ENCODE measurements at regions not wholly inside any gene's neighbourhood (a gene's known extent, or its start where the extent isn't known, plus 50 kb on each side); places are given as distances from the start of the nearest gene placed in this dataset.

- no peak for TF ChIP-seq CTCF (conservative IDR thresholded peaks at IDR 0.05)
- no peaks in the 10 kb centered on the region for H3K9me3 Mint-ChIP-seq
- no peaks in the 10 kb centered on the region for H3K27me3 Mint-ChIP-seq
- no peak for DNase-seq (ENCODE audit: extremely low spot score, unreplicated experiment)
- H3K4me3 Mint-ChIP-seq: no peak overlapping the region
- H3K27ac Mint-ChIP-seq: no peak overlapping the region
- H3K4me1 Mint-ChIP-seq (ENCODE audit: unreplicated experiment): no peaks in the 10 kb centered on the region
- no peaks in the 10 kb centered on the region for H3K36me3 Mint-ChIP-seq
Measured at GRCh38 chr9:11158063-11158462, 545.3 kb upstream of the PTPRD start.

GRCh38 chr9:11158676-11159075 lies 545.9 kb upstream of the PTPRD start:
- Mint-ChIP-seq H3K4me1 (ENCODE audit: unreplicated experiment) (no peaks in the 10 kb centered on the region), H3K27ac (no peak overlapping the region), H3K27me3 (no peaks in the 10 kb centered on the region), H3K4me3 (no peak overlapping the region), H3K9me3 (no peaks in the 10 kb centered on the region), H3K36me3 (no peaks in the 10 kb centered on the region)
- no peak for DNase-seq (ENCODE audit: extremely low spot score, unreplicated experiment)
- TF ChIP-seq CTCF (conservative IDR thresholded peaks at IDR 0.05): no peak

GRCh38 chr9:11159318-11159862 lies 546.6 kb upstream of the PTPRD start:
- H3K36me3 Mint-ChIP-seq: no peaks in the 10 kb centered on the region
- H3K27ac Mint-ChIP-seq: no peak overlapping the region
- H3K27me3 Mint-ChIP-seq: no peaks in the 10 kb centered on the region
- DNase-seq (ENCODE audit: extremely low spot score, unreplicated experiment): no peak
- H3K4me3 Mint-ChIP-seq: no peak overlapping the region
- TF ChIP-seq CTCF (conservative IDR thresholded peaks at IDR 0.05): no peak
- no peaks in the 10 kb centered on the region for H3K9me3 Mint-ChIP-seq
- H3K4me1 Mint-ChIP-seq (ENCODE audit: unreplicated experiment): no peaks in the 10 kb centered on the region

GRCh38 chr9:11163843-11164242 lies 551.0 kb upstream of the PTPRD start:
- TF ChIP-seq CTCF (conservative IDR thresholded peaks at IDR 0.05): no peak
- Mint-ChIP-seq H3K9me3 (no peaks in the 10 kb centered on the region), H3K4me3 (no peak overlapping the region), H3K27me3 (no peaks in the 10 kb centered on the region), H3K36me3 (no peaks in the 10 kb centered on the region), H3K27ac (no peak overlapping the region), H3K4me1 (ENCODE audit: unreplicated experiment) (no peaks in the 10 kb centered on the region)
- no peak for DNase-seq (ENCODE audit: extremely low spot score, unreplicated experiment)

GRCh38 chr9:11182001-11182400 lies 569.2 kb upstream of the PTPRD start:
- H3K4me3 Mint-ChIP-seq: no peak overlapping the region
- no peaks in the 10 kb centered on the region for H3K36me3 Mint-ChIP-seq
- H3K27ac Mint-ChIP-seq: no peak overlapping the region
- H3K9me3 Mint-ChIP-seq: peaks cover 5% of the 10 kb centered on the region
- no peak for TF ChIP-seq CTCF (conservative IDR thresholded peaks at IDR 0.05)
- H3K4me1 Mint-ChIP-seq (ENCODE audit: unreplicated experiment): no peaks in the 10 kb centered on the region
- DNase-seq (ENCODE audit: extremely low spot score, unreplicated experiment): no peak
- H3K27me3 Mint-ChIP-seq: no peaks in the 10 kb centered on the region

- H3K9me3 Mint-ChIP-seq: peaks cover 12% of the 10 kb centered on the region
- no peaks in the 10 kb centered on the region for H3K36me3 Mint-ChIP-seq
- DNase-seq (ENCODE audit: extremely low spot score, unreplicated experiment): no peak
Measured at GRCh38 chr9:11190719-11191118, 577.9 kb upstream of the PTPRD start.

More at GRCh38 chr9:11190719-11191118, 577.9 kb upstream of the PTPRD start:
- no peaks in the 10 kb centered on the region for H3K27me3 Mint-ChIP-seq
- no peak overlapping the region for H3K4me3 Mint-ChIP-seq
- no peaks in the 10 kb centered on the region for H3K4me1 Mint-ChIP-seq (ENCODE audit: unreplicated experiment)
- TF ChIP-seq CTCF (conservative IDR thresholded peaks at IDR 0.05): no peak
- H3K27ac Mint-ChIP-seq: no peak overlapping the region

All from type B pancreatic cell (in vitro differentiated cells).